Panc1 (cell line): ENCODE measurements at regions not wholly inside any gene's neighbourhood (a gene's known extent, or its start where the extent isn't known, plus 50 kb on each side); places are given as distances from the start of the nearest gene placed in this dataset.

Source experiments
- ATAC-seq: fragments of 200-7000 bp; cut with Tn5 transposase; 2 replicates; pipeline ENCODE4 v1.9.1; 2020; ENCODE audit warnings: mild to moderate bottlenecking, moderate library complexity
- BruUV-seq: library from RNA; stranded (reverse); fragments of 400-500 nt; replicated peaks from 2 replicates; lab custom pipeline; 2021; lab: Mats Ljungman, UMichigan
- CTCF ChIA-PET: fragments of 300-600 bp; sonication (Branson Sonifier 250); formaldehyde crosslinking; loops from one replicate; lab custom pipeline; 2022; ENCODE audit warnings: antibody characterized with exemption; lab: Charles Lee
- POLR2A ChIA-PET: fragments of 300-600 bp; sonication (Branson Sonifier 250); formaldehyde crosslinking; loops from one replicate; lab custom pipeline; 2022; ENCODE audit warnings: antibody characterized with exemption; lab: Charles Lee
- DNase-seq: peaks from one replicate; pipeline ENCODE4 v3.0.0-alpha.2; 2010; ENCODE audit warnings: low read depth, low spot score
- H3K27ac ChIP-seq: 2 replicates; pipeline ENCODE4 v1.5.1; 2011; ENCODE audit warnings: mild to moderate bottlenecking, low read length, inconsistent platforms
- H3K27me3 ChIP-seq: fragments of 200-500 bp; sonication (Bioruptor generic); 2 replicates; pipeline ENCODE4 v1.6.0; 2014; ENCODE audit warnings: low read length, inconsistent platforms; ENCODE audit not compliant: control insufficient read depth, insufficient read depth
- H3K36me3 ChIP-seq: fragments of 200-500 bp; sonication (Bioruptor generic); 2 replicates; pipeline ENCODE4 v1.5.1; 2014; ENCODE audit warnings: inconsistent platforms, mild to moderate bottlenecking, low read length, moderate library complexity; ENCODE audit not compliant: control insufficient read depth, insufficient read depth
- H3K4me1 ChIP-seq: 2 replicates; pipeline ENCODE4 v1.5.1; 2011; ENCODE audit warnings: inconsistent platforms, mild to moderate bottlenecking, low read length, moderate library complexity; ENCODE audit not compliant: control insufficient read depth, insufficient read depth
- H3K4me3 ChIP-seq, 2 experiments: 2 replicates each; pipeline ENCODE4 v1.5.1; 2011 to 2012; ENCODE audit warnings: low read depth in 2 of 2, low read length in 2 of 2, mild to moderate bottlenecking in 2 of 2, inconsistent platforms in 1 of 2, moderate library complexity in 1 of 2
- H3K9me3 ChIP-seq: fragments of 200-500 bp; sonication (Bioruptor generic); 2 replicates; pipeline ENCODE4 v1.5.1; 2014; ENCODE audit warnings: low read depth, mild to moderate bottlenecking, inconsistent platforms, low read length, moderate library complexity; ENCODE audit not compliant: control insufficient read depth, insufficient read depth
- POLR2AphosphoS5 ChIP-seq: IDR thresholded peaks from 2 replicates; pipeline ENCODE4 v1.6.1; 2012; ENCODE audit warnings: mild to moderate bottlenecking, low read depth, low read length, moderate library complexity
- SIN3A ChIP-seq: IDR thresholded peaks from 2 replicates; pipeline ENCODE4 v1.6.1; 2012; ENCODE audit warnings: low read depth, mild to moderate bottlenecking, low read length, moderate library complexity, borderline replicate concordance; ENCODE audit not compliant: insufficient read depth
- TCF7L2 ChIP-seq: IDR thresholded peaks from 2 replicates; pipeline ENCODE4 v1.6.1; 2011; ENCODE audit warnings: mild to moderate bottlenecking, low read depth, low read length, inconsistent platforms
- in situ Hi-C: cut with HindIII; loops from 2 replicates; pipeline ENCODE4 v1.10.0; 2016; ENCODE audit warnings: low sequenced_read_pairs, low pct_unique_long_range_greater_than_20kb
- intact Hi-C: fragments of 100-400 bp; cut with micrococcal nuclease; formaldehyde crosslinking; loops from one replicate; pipeline ENCODE4 v1.10.0; 2022; ENCODE audit not compliant: unreplicated experiment
- TF ChIP-seq, protein P1 (sequence below): fragments of 450-650 bp; IDR thresholded peaks from 2 replicates; pipeline ENCODE4 v1.5.1; 2017; ENCODE audit warnings: mild to moderate bottlenecking
- TF ChIP-seq, protein P2 (sequence below), 2 experiments: IDR thresholded peaks; 2 replicates each; pipeline ENCODE4 v1.6.1; 2011 to 2012; ENCODE audit warnings: low read depth in 2 of 2, control low read depth in 1 of 2, low read length in 1 of 2, mild to moderate bottlenecking in 1 of 2, moderate library complexity in 1 of 2; ENCODE audit not compliant: insufficient read depth in 1 of 2

DNA sequence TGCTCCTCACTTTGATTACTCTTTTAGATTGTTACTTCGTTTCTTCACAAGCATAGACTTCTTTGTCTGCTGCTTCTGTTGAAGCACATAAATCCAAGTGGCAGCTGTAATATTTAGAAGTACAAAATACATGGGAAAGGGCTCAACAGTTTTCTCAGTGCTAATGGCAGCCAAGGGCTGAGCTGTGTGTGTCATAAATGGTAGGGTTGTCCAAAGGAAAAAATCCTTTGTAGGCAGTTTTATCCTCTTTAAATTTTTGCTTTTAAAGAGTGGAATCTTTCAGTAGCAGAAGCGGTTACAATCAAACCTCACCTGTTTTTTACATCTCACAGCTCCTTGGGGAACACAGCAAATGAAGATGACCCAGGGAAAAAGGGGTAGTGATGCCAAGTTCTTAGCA lies 650.8 kb downstream of the PLPP3 start:
- no peak overlapping the region for H3K4me3 ChIP-seq
- CTCF ChIA-PET = no interaction called here
- no TSS peak for BruUV-seq
- no peaks in the 10 kb centered on the region for H3K4me1 ChIP-seq
- DNase-seq (no peak), ATAC-seq (no peak)
- no peaks in the 10 kb centered on the region for H3K9me3 ChIP-seq
- in situ Hi-C loops = no loop called here
- no peaks in the 10 kb centered on the region for H3K36me3 ChIP-seq
- H3K27ac ChIP-seq = no peak overlapping the region
- TF ChIP-seq, protein P1, sequence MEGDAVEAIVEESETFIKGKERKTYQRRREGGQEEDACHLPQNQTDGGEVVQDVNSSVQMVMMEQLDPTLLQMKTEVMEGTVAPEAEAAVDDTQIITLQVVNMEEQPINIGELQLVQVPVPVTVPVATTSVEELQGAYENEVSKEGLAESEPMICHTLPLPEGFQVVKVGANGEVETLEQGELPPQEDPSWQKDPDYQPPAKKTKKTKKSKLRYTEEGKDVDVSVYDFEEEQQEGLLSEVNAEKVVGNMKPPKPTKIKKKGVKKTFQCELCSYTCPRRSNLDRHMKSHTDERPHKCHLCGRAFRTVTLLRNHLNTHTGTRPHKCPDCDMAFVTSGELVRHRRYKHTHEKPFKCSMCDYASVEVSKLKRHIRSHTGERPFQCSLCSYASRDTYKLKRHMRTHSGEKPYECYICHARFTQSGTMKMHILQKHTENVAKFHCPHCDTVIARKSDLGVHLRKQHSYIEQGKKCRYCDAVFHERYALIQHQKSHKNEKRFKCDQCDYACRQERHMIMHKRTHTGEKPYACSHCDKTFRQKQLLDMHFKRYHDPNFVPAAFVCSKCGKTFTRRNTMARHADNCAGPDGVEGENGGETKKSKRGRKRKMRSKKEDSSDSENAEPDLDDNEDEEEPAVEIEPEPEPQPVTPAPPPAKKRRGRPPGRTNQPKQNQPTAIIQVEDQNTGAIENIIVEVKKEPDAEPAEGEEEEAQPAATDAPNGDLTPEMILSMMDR = no peak
- no peak for TF ChIP-seq SIN3A
- TF ChIP-seq TCF7L2 = no peak
- TF ChIP-seq, protein P2, sequence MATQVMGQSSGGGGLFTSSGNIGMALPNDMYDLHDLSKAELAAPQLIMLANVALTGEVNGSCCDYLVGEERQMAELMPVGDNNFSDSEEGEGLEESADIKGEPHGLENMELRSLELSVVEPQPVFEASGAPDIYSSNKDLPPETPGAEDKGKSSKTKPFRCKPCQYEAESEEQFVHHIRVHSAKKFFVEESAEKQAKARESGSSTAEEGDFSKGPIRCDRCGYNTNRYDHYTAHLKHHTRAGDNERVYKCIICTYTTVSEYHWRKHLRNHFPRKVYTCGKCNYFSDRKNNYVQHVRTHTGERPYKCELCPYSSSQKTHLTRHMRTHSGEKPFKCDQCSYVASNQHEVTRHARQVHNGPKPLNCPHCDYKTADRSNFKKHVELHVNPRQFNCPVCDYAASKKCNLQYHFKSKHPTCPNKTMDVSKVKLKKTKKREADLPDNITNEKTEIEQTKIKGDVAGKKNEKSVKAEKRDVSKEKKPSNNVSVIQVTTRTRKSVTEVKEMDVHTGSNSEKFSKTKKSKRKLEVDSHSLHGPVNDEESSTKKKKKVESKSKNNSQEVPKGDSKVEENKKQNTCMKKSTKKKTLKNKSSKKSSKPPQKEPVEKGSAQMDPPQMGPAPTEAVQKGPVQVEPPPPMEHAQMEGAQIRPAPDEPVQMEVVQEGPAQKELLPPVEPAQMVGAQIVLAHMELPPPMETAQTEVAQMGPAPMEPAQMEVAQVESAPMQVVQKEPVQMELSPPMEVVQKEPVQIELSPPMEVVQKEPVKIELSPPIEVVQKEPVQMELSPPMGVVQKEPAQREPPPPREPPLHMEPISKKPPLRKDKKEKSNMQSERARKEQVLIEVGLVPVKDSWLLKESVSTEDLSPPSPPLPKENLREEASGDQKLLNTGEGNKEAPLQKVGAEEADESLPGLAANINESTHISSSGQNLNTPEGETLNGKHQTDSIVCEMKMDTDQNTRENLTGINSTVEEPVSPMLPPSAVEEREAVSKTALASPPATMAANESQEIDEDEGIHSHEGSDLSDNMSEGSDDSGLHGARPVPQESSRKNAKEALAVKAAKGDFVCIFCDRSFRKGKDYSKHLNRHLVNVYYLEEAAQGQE (IDR thresholded peaks at IDR 0.05; ENCODE audit: insufficient read depth in 1 of 2, low read depth in 2 of 2, low read length in 1 of 2) = no peak
- no peak for TF ChIP-seq POLR2AphosphoS5
- POLR2A ChIA-PET = no interaction called here
- no peaks in the 10 kb centered on the region for H3K27me3 ChIP-seq
- intact Hi-C loops = no loop called here

DNA sequence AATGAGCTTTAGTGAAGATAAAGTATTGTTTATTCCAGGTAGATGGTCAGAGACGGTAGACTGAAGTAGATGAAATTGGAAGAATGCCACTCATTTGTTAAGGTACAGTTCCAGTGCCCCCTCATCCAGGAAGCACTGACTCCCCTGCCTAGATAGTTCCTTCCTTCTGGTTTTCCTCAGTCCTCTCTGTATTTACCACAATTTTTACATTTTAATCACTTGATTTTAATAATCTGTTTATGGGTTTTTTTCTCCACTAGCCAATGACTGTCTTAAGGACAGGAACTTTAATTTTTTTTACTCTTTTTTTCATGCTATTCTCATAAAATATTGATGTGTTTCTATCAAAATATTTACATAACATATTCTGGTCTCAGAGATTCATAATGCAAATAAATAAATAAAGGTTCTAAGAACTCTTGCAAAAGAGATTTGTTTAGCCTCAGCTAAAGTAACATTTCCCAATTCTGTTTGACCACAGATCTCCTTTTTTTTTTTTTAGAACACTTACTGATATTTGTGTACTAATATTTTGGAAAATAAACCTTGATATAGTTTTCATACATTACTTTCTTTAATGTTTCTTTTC lies 651.6 kb downstream of the PLPP3 start:
- Histone ChIP-seq H3K36me3 (no peaks in the 10 kb centered on the region), H3K27ac (no peak overlapping the region), H3K9me3 (no peaks in the 10 kb centered on the region), H3K27me3 (no peaks in the 10 kb centered on the region), H3K4me1 (no peaks in the 10 kb centered on the region), H3K4me3 (no peak overlapping the region)
- no TSS peak for BruUV-seq
- no peak for TF ChIP-seq SIN3A
- TF ChIP-seq POLR2AphosphoS5 = no peak
- TF ChIP-seq, protein P2 (IDR thresholded peaks at IDR 0.05; ENCODE audit: insufficient read depth in 1 of 2, low read depth in 2 of 2, low read length in 1 of 2) = no peak
- no peak for TF ChIP-seq TCF7L2
- TF ChIP-seq, protein P1 = no peak
- ATAC-seq = no peak
- CTCF ChIA-PET = no interaction called here
- intact Hi-C loops = no loop called here
- DNase-seq = no peak
- POLR2A ChIA-PET = no interaction called here
- in situ Hi-C loops = no loop called here
